ENCODE measurements at regions not wholly inside any gene's neighbourhood (a gene's known extent, or its start where the extent isn't known, plus 50 kb on each side); places are given as distances from the start of the nearest gene placed in this dataset.

GRCh38 chr13:112003941-112004340 lies 63.0 kb upstream of the SOX1 start (continued):
- TF ChIP-seq TBP (IDR thresholded peaks at IDR 0.05; ENCODE audit: low read depth, low read length), result no peak
- no peak for TF ChIP-seq ATF3 (IDR thresholded peaks at IDR 0.05; ENCODE audit: insufficient read depth, low read depth, low read length)
- TF ChIP-seq JUN (IDR thresholded peaks at IDR 0.05; ENCODE audit: low read depth, low read length), result no peak
- TF ChIP-seq CBX8 (IDR thresholded peaks at IDR 0.05; ENCODE audit: borderline replicate concordance, low read depth, low read length), result no peak
- TF ChIP-seq TEAD4 (IDR thresholded peaks at IDR 0.05; ENCODE audit: low read depth, low read length), result no peak
